Cardiac septum (tissue), 1 donor: ENCODE measurements at regions not wholly inside any gene's neighbourhood (a gene's known extent, or its start where the extent isn't known, plus 50 kb on each side); places are given as distances from the start of the nearest gene placed in this dataset.

Experiments
- DNase-seq: peaks from one replicate; pipeline ENCODE4 v3.0.0-alpha.2; 2020; ENCODE audit warnings: low spot score
- intact Hi-C: fragments of 100-400 bp; cut with DNase I; formaldehyde crosslinking; loops from one replicate; pipeline ENCODE4 v1.14.0; 2022
- donor health status: DM: no; HTN: no; CAD: no.

DNA sequence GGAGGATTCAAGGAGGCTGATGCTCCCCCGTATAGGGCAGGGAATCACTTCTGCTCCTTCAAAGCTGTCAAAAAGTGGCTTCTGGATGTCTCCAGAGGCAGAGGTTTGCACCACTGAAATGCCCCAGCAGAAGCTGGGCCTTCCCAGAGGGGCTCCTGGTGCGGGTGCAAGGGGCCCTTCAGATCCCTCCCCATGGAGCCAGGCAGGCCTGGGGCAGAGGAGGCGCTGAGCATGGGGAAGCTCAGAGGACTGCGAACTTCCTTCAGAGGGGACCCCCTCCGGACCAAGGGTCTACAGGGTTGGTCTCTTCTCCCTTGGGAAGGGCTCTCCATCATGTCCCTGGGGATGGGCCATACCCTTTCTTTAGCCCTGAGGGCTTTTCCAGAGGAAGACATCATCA lies 341.2 kb downstream of the DYSF start:
- DNase-seq = peak; percentile 14
- intact Hi-C loops = loop anchor here (5.0 kb wide), 3 partner anchors 77 to 247 kb away; no protein-coding TSS in a partner anchor

- intact Hi-C loops = no loop called here
- DNase-seq = peak; percentile 54
Observed at GRCh38 chr2:71793926-71794325, 340.6 kb downstream of the DYSF start.

- peak; percentile 46 for DNase-seq
- intact Hi-C loops = no loop called here
Observed at GRCh38 chr2:71792926-71793761, 339.8 kb downstream of the DYSF start.

DNA sequence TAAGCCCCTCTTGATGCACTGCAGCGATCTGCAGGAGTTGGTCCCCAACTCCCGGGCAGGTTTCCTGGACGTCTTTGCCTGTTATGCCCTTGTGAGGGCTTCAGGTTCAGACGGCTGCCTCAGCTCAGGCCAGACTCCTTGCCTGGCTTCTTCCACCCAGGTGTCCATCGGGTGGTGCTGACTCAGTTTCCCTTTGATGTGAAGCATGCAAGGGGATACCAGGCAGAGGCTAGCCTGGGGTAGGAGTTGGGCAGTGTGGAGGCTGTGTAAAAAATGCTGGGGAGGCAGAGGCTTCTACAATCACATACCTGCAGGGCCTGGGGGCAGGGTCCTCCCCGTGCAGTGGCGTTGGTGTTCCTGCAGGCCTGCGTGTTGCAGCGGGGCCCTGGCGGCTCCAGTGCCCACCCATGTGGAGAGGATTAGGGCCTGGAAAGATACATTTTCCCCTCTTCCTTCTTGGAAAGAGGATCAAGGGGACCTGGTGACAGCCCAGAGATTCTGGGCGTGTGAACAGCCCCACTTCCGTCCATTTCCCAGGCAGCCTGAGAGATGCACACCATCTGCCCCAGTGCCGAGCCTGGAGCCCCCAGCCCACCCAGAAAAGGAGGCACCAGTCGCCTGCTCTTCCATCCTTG lies 338.3 kb downstream of the DYSF start:
- intact Hi-C loops = no loop called here
- DNase-seq = peak; percentile 47

DNA sequence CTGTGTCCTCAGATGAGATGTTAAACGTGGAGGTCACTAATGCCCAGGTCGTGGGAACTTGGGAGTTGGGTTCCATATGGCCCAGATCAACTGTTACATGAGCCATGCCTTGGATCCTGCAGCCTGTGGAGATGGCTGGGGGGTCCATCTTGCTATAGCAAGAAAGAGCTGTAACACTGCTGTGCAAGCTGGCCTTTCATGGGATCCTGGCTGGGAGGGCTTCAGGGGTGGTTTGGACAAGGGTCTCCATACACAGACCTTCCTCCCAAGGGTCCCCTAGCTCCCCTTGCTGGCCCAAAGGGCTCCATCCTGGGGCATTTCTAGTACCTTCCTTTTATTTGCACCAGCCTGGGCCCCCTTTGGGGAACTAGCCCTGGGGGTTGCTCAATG lies 337.7 kb downstream of the DYSF start:
- intact Hi-C loops = no loop called here
- no peak for DNase-seq

- intact Hi-C loops = no loop called here
- peak; percentile 70 for DNase-seq
Observed at GRCh38 chr2:71790226-71791060, 337.1 kb downstream of the DYSF start.

DNA sequence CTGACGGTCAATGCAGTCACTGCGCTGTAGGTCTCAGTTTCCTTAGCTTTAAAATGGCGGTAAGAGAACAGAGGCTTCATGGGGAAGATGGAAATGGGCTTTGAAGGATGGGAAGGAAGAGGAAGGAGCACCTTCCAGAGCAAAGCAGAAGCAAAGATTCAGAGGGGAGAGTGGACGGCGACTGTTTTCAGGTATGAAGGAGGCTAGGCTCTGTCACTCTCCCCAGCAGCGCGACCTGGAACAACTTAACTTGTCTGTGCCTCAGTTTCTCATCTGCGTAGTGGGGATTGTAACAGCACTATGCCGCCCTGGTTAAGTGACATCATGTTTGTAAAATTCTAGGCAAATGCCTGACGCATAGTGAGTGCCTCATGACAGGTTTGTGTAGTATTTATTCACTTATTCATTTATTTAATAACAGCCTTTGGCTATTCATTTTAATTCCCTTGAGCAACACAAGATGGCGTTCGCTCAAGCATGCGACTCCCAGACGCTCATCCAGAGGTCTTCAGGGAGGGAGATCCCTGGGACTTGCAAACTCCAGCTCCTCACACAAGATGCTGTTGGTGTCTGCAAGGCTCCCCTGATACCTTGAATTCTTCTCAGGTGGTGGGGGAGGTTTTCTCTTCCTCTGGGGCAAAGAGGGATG lies 336.3 kb downstream of the DYSF start:
- intact Hi-C loops = no loop called here
- peak; percentile 53 for DNase-seq

DNA sequence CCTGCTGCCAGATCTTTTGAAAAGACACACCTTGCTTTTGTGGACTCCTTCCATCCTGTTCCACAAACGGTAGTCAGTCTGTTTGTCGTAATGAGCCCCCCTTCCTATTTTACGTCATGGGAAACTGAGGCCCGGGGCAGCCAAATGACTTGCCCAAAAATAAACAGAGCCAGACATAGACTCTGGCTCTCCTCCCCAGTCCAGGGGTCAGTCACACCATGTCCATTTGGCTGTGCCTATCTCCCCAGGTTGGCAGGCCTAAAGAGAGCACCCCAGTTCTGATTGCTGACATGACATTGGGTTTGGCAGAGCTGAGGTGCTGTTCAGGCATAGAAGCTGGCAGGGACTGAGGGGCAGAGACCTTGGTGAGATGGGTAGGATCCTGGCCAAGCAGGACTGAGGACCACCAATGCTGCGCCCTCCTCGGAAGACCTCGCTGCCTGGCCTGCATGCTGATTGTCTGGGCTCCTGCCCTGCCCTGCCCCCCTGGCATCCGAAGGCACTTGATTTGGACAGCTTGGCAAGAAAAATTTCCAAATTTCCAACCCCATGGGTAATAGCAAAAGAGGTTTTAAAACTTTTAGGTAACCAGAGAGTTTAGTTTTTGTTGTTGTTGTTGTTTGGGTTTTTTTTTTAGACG lies 335.4 kb downstream of the DYSF start:
- intact Hi-C loops = no loop called here
- no peak for DNase-seq

GRCh38 chr2:71788186-71788525 lies 334.8 kb downstream of the DYSF start:
- intact Hi-C loops = no loop called here
- no peak for DNase-seq

- peak; percentile 35 for DNase-seq
- intact Hi-C loops = no loop called here
Observed at GRCh38 chr2:71787476-71788185, 334.3 kb downstream of the DYSF start.

GRCh38 chr2:71787108-71787415 lies 333.7 kb downstream of the DYSF start:
- intact Hi-C loops = no loop called here
- no peak for DNase-seq

- intact Hi-C loops = no loop called here
- no peak for DNase-seq
Observed at GRCh38 chr2:71786291-71787107, 333.1 kb downstream of the DYSF start.

- intact Hi-C loops = no loop called here
- no peak for DNase-seq
Observed at GRCh38 chr2:71785516-71785981, 332.2 kb downstream of the DYSF start.

DNA sequence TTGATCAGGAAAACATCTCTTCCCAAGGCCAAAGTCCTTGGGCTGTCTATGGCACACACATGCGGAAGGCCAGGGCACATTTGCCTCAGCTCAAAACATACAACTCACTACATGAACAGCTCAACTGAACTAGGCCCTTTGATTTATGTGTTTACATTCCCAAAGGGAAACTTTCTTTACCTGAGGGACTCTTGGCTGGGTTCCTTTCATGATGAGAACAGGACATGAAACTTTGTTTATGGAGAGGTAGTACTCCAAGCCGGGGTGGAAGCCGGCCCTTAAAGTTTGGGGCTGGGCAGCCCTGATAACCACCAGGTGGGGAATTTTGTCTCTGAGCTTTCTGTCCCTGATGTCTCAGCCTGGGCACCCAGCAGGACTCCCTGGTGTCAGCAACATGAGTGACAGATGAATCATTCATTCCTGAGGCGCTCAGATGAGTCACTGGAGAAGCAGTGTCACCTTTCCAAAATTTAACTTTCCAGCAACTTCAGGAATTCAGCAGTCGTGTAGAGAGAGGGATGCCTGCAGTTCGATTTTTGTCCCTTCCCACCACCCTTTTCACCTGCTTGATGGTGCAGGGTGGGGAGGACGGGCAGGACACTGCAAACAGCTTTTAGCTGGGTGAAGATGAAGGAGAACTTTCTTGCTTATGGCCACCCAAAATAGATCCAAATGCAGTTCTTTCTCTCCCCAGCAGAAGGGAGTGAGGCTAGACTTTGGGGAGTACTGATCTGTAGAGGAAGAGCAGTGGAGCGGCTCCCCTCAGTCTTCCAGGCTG lies 331.6 kb downstream of the DYSF start:
- DNase-seq = no peak
- intact Hi-C loops = no loop called here

- intact Hi-C loops = no loop called here
- DNase-seq = no peak
Observed at GRCh38 chr2:71783815-71784214, 330.5 kb downstream of the DYSF start.

DNA sequence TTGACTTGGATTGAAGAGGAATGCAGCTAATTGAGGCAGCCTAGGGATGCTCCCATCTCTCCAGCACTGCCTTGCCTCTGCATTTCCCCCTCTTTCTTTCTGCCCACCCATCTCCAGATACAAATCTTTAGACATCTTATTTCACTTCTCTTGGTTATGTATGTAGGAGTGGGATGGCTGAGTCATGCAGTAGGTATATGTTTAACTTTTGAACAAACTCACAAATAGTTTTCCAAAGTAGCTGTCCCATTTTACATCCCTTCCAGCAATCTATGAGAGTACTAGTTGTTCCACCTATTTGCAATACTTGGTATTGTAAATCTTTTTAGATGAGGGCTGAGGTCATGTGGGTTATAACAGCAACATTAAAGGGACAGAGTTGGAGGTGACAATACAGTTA lies 329.9 kb downstream of the DYSF start:
- no peak for DNase-seq
- intact Hi-C loops = no loop called here

GRCh38 chr2:71782323-71782722 lies 329.0 kb downstream of the DYSF start:
- intact Hi-C loops = no loop called here
- DNase-seq = no peak
